Immature natural killer cell (primary cell): ENCODE measurements at regions not wholly inside any gene's neighbourhood (a gene's known extent, or its start where the extent isn't known, plus 50 kb on each side); places are given as distances from the start of the nearest gene placed in this dataset.

Experiments
- DNase-seq, 3 donors: peaks; one replicate each; pipeline ENCODE4 v3.0.0; 2022; ENCODE audit warnings: mixed read lengths in 1 of 3
- H3K27ac Mint-ChIP-seq, 6 donors: one replicate each; pipeline ENCODE4 v1.8.0; 2020; ENCODE audit warnings: mixed read lengths in 6 of 6, mild to moderate bottlenecking in 5 of 6, inconsistent platforms in 4 of 6, moderate library complexity in 3 of 6
- H3K27me3 Mint-ChIP-seq, 3 donors: one replicate each; pipeline ENCODE4 v1.8.0; 2020 to 2021; ENCODE audit warnings: low read depth in 3 of 3, mild to moderate bottlenecking in 3 of 3, mixed read lengths in 3 of 3, moderate library complexity in 3 of 3, inconsistent platforms in 1 of 3
- H3K36me3 Mint-ChIP-seq, 3 donors: one replicate each; pipeline ENCODE4 v1.8.0; 2020; ENCODE audit warnings: mixed read lengths in 3 of 3, inconsistent platforms in 2 of 3, mild to moderate bottlenecking in 2 of 3
- H3K4me1 Mint-ChIP-seq, 2 donors: one replicate each; pipeline ENCODE4 v1.8.0; 2020; ENCODE audit warnings: inconsistent platforms in 2 of 2, mild to moderate bottlenecking in 2 of 2, mixed read lengths in 2 of 2, moderate library complexity in 1 of 2
- H3K4me3 Mint-ChIP-seq, 5 donors: one replicate each; pipeline ENCODE4 v1.8.0; 2020; ENCODE audit warnings: mild to moderate bottlenecking in 5 of 5, mixed read lengths in 5 of 5, inconsistent platforms in 3 of 5, moderate library complexity in 3 of 5
- H3K9me3 Mint-ChIP-seq, 6 donors: one replicate each; pipeline ENCODE4 v1.8.0; 2020; ENCODE audit warnings: mild to moderate bottlenecking in 6 of 6, mixed read lengths in 6 of 6, inconsistent platforms in 4 of 6, moderate library complexity in 3 of 6

DNA sequence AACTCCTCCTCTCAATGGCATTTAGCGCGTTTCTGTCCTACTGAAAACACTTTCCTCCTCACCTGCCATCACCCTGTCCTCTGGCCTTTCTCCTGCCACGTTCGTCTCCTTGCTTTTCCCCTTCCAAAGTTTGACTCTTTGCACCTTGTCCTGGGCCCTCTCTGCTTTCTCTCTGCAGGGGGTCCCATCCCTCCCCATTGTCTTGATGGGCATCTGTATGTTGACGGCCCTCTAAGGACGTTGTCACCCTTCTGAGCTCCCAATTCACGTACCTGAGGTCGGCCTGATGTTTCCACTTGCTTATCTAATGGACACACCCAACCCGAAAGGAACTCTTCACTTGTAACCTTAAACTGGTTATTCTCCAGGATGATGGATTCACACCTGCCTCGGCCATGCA, 170.4 kb downstream of the WSCD1 start:
- Mint-ChIP-seq H3K27me3 (peaks cover 3 to 7% (median 7%) of the 10 kb centered on the region in 3 donors), H3K36me3 (no peaks in the 10 kb centered on the region), H3K4me3 (no peak overlapping the region), H3K4me1 (no peaks in the 10 kb centered on the region), H3K9me3 (no peaks in the 10 kb centered on the region), H3K27ac (no peak overlapping the region)
- no peak for DNase-seq

DNA sequence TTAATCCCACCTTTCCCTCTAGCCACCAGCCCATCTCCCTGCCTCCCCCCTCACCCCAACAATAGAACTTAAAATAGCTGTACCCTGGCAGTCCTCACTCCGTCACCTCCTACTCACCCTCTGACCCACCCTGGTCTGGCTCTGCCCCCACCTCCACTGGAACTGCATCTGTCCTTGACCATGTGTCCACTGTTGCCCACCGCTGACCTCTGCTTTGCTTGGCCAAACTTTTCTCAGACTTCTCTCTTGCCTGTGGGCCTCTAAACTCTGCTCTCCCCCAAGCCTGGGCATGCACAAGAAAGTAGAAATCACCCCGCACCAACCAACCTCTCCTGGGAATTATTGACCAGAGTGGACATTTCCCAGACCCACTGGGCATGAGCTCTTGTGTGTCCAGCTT, 169.8 kb downstream of the WSCD1 start:
- Mint-ChIP-seq H3K4me3 (no peak overlapping the region), H3K36me3 (no peaks in the 10 kb centered on the region), H3K27me3 (peaks cover 3 to 9% (median 7%) of the 10 kb centered on the region in 3 donors), H3K4me1 (no peaks in the 10 kb centered on the region), H3K27ac (no peak overlapping the region), H3K9me3 (no peaks in the 10 kb centered on the region)
- DNase-seq: no peak

- Mint-ChIP-seq H3K36me3 (no peaks in the 10 kb centered on the region), H3K27ac (no peak overlapping the region), H3K4me3 (no peak overlapping the region), H3K9me3 (no peaks in the 10 kb centered on the region), H3K4me1 (no peaks in the 10 kb centered on the region), H3K27me3 (peaks cover 3 to 9% (median 7%) of the 10 kb centered on the region in 3 donors)
- DNase-seq: no peak
These were observed 169.1 kb downstream of the WSCD1 start for GRCh38 chr17:6239241-6239798.

- H3K4me3 Mint-ChIP-seq: no peak overlapping the region
- no peak overlapping the region for H3K27ac Mint-ChIP-seq
These were observed 163.7 kb downstream of the WSCD1 start for GRCh38 chr17:6233856-6234255.

DNA sequence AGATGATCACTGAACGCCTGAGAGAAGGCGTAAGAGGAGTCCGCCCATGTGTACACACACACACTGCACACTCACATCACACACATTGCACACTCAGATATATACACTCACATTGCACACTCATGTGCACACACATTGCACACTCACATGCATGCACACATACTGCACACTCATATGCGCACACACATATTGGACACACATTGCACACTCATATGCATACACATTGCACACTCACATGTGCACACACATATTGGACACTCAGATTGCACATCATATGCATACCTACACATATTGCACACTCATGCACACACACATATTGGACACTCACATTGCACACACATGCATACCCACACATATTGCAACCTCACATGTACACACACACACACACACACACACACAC, 163.2 kb downstream of the WSCD1 start:
- H3K36me3 Mint-ChIP-seq: no peaks in the 10 kb centered on the region
- DNase-seq: no peak
- H3K4me1 Mint-ChIP-seq: no peaks in the 10 kb centered on the region
- H3K27me3 Mint-ChIP-seq: peaks cover 2 to 5% (median 3%) of the 10 kb centered on the region in 3 donors
- H3K9me3 Mint-ChIP-seq: no peaks in the 10 kb centered on the region
- no peak overlapping the region for H3K27ac Mint-ChIP-seq
- no peak overlapping the region for H3K4me3 Mint-ChIP-seq

More at GRCh38 chr17:6233856-6234255, 163.7 kb downstream of the WSCD1 start:
- no peak for DNase-seq
- Mint-ChIP-seq H3K27me3 (peaks cover 2 to 5% (median 3%) of the 10 kb centered on the region in 3 donors), H3K36me3 (no peaks in the 10 kb centered on the region), H3K9me3 (no peaks in the 10 kb centered on the region), H3K4me1 (no peaks in the 10 kb centered on the region)

GRCh38 chr17:6232732-6233101, 162.5 kb downstream of the WSCD1 start:
- no peak overlapping the region for H3K4me3 Mint-ChIP-seq
- no peaks in the 10 kb centered on the region for H3K4me1 Mint-ChIP-seq
- no peaks in the 10 kb centered on the region for H3K36me3 Mint-ChIP-seq
- H3K27ac Mint-ChIP-seq: no peak overlapping the region
- no peak for DNase-seq
- H3K27me3 Mint-ChIP-seq: peaks cover 2 to 3% (median 2%) of the 10 kb centered on the region in 3 donors
- no peaks in the 10 kb centered on the region for H3K9me3 Mint-ChIP-seq

DNA sequence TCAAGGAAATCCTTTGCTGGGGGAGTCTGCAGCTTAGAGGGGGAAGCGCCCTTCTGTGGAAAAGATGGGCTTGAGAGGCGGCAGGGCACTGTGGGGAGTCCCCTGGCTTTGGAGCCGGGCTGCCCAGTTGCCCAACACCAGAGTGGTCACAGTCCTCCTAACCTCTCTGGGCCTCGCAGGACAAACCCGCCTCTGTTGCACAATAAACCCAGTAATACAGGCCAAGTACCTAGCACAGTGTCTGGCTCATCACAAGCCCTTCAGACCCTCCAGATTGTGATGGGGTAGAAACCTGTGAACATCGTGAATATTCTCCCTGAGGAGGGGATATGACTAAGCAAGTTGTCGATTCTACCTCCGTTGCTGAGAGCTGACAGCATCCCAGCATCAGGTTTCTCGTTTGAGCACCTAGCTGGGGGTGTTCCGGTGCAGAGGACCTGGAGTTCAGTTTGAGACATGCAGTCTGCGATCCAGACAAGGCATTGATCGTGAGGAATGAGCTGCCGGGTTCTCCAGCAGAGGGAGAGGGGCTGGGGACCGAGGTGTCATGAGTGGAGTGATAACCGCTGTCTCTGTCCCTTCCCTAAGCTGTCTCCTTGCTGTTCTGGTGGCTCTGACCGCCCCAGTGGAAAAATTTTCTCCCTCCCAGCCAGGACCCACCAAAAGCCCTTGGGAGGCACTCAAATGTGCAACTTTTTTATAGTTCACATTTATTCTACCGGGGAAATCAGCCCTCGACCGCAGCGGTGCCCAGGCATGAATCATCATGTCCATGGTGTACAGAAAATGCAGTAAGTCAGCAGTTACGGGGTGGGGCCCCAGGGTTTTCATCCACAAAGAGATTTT, 161.9 kb downstream of the WSCD1 start:
- Mint-ChIP-seq H3K4me1 (no peaks in the 10 kb centered on the region), H3K27me3 (peaks cover 0 to 2% (median 2%) of the 10 kb centered on the region in 3 donors), H3K36me3 (no peaks in the 10 kb centered on the region)

GRCh38 chr17:6231465-6231864, 161.3 kb downstream of the WSCD1 start:
- Mint-ChIP-seq H3K4me3 (no peak overlapping the region), H3K9me3 (no peaks in the 10 kb centered on the region), H3K27me3 (peaks cover 0 to 2% (median 0%) of the 10 kb centered on the region in 3 donors), H3K27ac (no peak overlapping the region), H3K4me1 (no peaks in the 10 kb centered on the region), H3K36me3 (no peaks in the 10 kb centered on the region)
- DNase-seq: no peak

More for the DNA sequence above, 161.9 kb downstream of the WSCD1 start:
- no peak for DNase-seq
- Mint-ChIP-seq H3K27ac (no peak overlapping the region), H3K9me3 (no peaks in the 10 kb centered on the region), H3K4me3 (no peak overlapping the region)

GRCh38 chr17:6218333-6218732, 148.2 kb downstream of the WSCD1 start:
- Mint-ChIP-seq H3K36me3 (peaks cover 0 to 3% (median 0%) of the 10 kb centered on the region in 3 donors), H3K9me3 (peaks cover 1 to 14% (median 9%) of the 10 kb centered on the region in 6 donors), H3K4me3 (no peak overlapping the region), H3K4me1 (peaks cover 0 to 3% of the 10 kb centered on the region in 2 donors), H3K27me3 (peaks cover 5 to 17% (median 5%) of the 10 kb centered on the region in 3 donors), H3K27ac (no peak overlapping the region)
- no peak for DNase-seq

DNA sequence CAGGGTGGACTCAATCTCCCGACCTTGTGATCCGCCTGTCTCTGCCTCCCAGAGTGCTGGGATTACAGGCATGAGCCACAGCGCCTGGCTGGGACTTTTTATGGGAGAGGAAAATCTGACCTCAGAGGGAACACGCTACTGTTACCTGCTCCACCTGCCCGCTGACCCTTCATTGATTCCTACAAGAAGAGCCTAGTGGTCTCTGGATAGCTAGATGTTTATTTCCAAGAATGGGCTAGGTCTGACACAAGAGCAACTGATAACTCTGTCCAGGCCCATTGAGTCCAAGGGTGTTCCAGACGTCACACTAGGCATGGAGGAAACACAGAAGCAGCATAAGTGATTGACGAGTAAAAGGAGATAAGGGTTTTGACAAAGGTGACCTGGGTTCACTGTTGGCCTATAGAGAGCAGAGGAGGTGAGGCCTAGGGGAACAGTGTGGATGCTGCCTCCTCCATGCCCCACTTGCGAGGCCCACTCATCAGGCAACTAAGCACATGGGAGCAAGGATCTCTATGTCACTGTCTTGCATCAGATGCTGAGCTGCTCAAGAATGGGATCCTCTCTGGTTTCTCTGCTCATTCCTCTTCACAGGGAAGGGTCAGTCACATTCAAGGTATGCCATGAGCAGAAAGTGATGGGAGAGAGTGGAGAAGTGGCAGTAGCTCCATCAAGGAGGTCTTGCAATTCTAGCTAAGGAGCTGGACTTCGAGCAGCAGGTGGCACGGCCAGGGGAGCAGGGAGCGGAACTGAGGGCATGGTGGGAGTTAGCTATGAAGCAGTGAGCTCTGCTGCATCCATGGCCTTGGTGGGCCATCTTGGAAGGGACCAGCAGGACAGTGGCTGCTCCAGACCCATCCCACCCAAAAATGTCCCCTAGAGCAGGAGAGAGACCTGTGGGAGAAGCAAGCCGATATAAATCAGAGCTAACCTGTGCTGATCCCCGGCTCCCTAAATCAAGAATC, 145.2 kb downstream of the WSCD1 start:
- H3K4me3 Mint-ChIP-seq: no peak overlapping the region
- H3K36me3 Mint-ChIP-seq: no peaks in the 10 kb centered on the region
- no peaks in the 10 kb centered on the region for H3K9me3 Mint-ChIP-seq
- DNase-seq: no peak
- peaks cover 2 to 13% (median 2%) of the 10 kb centered on the region in 3 donors for H3K27me3 Mint-ChIP-seq
- no peak overlapping the region for H3K27ac Mint-ChIP-seq
- no peaks in the 10 kb centered on the region for H3K4me1 Mint-ChIP-seq

DNA sequence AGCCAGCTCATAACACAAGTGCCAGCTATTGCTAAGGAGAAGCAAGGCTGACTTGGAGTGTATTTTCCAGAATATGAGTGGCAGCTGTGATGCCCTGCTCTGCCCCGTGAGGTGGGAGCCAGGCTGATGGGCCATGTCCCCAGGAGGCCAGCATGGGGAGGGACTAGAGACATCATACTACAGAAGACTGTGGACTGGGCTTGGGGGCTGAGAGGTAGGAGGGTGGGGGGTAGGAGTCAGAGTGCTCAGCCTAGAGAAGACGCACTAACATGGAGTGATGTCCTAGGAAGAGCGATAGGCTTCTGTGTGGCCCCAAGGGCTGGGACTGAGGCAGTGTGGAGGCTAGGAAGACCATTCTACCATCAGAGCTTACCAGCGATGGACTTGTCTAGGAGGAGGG, 143.7 kb downstream of the WSCD1 start:
- no peak overlapping the region for H3K4me3 Mint-ChIP-seq
- DNase-seq: no peak
- no peaks in the 10 kb centered on the region for H3K9me3 Mint-ChIP-seq
- peaks cover 2 to 15% (median 2%) of the 10 kb centered on the region in 3 donors for H3K27me3 Mint-ChIP-seq
- no peaks in the 10 kb centered on the region for H3K4me1 Mint-ChIP-seq
- no peaks in the 10 kb centered on the region for H3K36me3 Mint-ChIP-seq
- H3K27ac Mint-ChIP-seq: no peak overlapping the region

GRCh38 chr17:6212766-6213165, 142.6 kb downstream of the WSCD1 start:
- H3K27me3 Mint-ChIP-seq: peaks cover 0 to 9% (median 2%) of the 10 kb centered on the region in 3 donors

GRCh38 chr17:6209829-6210228, 139.7 kb downstream of the WSCD1 start:
- no peak overlapping the region for H3K27ac Mint-ChIP-seq

More at GRCh38 chr17:6212766-6213165, 142.6 kb downstream of the WSCD1 start:
- H3K9me3 Mint-ChIP-seq: no peaks in the 10 kb centered on the region
- no peaks in the 10 kb centered on the region for H3K4me1 Mint-ChIP-seq
- no peak overlapping the region for H3K27ac Mint-ChIP-seq
- no peak for DNase-seq
- no peak overlapping the region for H3K4me3 Mint-ChIP-seq
- no peaks in the 10 kb centered on the region for H3K36me3 Mint-ChIP-seq

More at GRCh38 chr17:6209829-6210228, 139.7 kb downstream of the WSCD1 start:
- peaks cover 0 to 8% (median 2%) of the 10 kb centered on the region in 3 donors for H3K27me3 Mint-ChIP-seq
- DNase-seq: no peak
- H3K9me3 Mint-ChIP-seq: no peaks in the 10 kb centered on the region
- H3K4me1 Mint-ChIP-seq: no peaks in the 10 kb centered on the region
- H3K4me3 Mint-ChIP-seq: no peak overlapping the region
- H3K36me3 Mint-ChIP-seq: no peaks in the 10 kb centered on the region
